Activated T-cell treated with anti-CD3 and anti-CD28 coated beads, Interleukin-2, amount 50 U/mL, for 48 hours (primary cell): ENCODE measurements at regions not wholly inside any gene's neighbourhood (a gene's known extent, or its start where the extent isn't known, plus 50 kb on each side); places are given as distances from the start of the nearest gene placed in this dataset.

Source experiments
- DNase-seq, 2 experiments: peaks; one replicate each; pipeline ENCODE4 v3.0.0-alpha.2; 2020

GRCh38 chr1:95437781-95438180, 203.8 kb downstream of the RWDD3 start:
- DNase-seq = no peak

DNA sequence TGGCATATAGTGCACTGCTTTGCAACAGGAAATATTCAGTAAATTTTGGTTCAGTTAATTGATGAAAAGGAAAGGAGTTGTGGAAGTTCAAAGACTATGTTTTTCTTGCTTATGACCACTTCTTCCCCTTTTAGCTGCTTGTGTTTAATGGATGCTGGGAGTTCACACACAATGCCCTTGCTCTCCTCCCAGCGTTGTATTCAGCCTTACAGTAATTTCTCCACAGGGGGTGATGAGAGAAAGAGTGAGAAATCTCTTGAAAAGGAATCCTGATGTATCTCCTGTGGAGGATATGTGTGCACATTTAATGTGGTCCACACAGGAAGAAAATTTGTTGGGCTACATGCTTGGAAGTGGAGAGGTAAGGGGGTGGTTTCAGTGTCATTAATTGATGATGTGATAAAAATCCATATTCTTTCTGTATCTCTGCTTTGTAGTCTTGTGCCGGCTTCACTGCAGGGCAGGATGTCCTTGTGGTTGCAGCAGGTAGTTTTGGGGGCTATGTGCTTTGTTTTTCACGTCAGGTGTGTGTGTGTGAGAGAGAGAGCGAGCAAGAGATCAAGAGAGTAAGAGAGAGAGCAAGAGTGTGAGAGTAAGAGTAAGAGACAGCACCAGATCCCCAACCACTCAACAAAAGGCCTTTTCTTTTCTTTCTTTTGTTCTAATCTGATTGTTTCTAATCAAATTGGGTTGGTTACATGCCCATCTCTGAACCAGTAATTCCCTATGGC, 204.4 kb downstream of the RWDD3 start:
- DNase-seq = no peak

GRCh38 chr1:95440511-95440910, 206.5 kb downstream of the RWDD3 start:
- DNase-seq = no peak

GRCh38 chr1:95449516-95449915, 215.5 kb downstream of the RWDD3 start:
- no peak for DNase-seq

DNA sequence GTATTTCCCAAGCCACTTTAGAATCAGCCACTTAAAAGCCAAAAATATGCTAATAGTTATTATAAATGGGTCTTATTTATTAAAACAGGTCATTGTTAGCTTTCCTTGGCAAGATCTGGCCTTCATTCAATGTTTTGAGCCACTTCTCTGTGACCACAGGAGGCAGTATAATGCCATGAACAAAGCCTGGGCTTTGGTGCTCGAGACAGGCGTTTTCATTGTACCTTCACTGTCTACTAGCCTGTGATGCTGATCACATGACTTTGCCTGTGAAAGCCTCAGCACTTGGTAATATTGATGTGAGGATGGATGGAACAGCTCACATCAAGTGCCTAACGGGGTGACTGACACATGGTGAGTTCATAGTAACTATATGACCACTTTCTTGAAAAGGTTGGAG, 217.0 kb downstream of the RWDD3 start:
- no peak for DNase-seq

- DNase-seq = no peak
Observed at GRCh38 chr1:95451904-95452303, 217.9 kb downstream of the RWDD3 start.

GRCh38 chr1:95453053-95453452, 219.0 kb downstream of the RWDD3 start:
- no peak for DNase-seq

GRCh38 chr1:95467036-95467435, 233.0 kb downstream of the RWDD3 start:
- no peak for DNase-seq

GRCh38 chr1:95475686-95476457, 241.9 kb downstream of the RWDD3 start:
- DNase-seq = no peak

DNA sequence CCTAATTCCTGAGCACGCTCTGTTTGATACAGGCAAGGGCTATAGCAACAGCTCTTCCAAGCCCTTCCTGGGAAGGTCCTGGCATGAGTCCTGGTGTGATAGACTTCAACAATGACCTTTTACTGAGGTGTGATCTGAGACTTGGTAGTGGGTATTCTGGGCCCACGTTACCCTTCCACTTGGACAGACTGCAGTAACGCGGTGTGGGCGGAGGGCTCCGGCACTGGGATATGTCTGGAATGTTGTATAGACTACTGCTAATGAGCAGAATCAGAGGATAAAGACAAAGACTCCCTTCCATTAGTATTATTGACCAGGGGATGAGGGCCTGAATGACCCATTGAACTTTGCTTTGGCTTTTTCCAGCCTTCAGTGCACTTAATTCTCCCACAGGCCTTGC, 262.3 kb downstream of the RWDD3 start:
- no peak for DNase-seq

DNA sequence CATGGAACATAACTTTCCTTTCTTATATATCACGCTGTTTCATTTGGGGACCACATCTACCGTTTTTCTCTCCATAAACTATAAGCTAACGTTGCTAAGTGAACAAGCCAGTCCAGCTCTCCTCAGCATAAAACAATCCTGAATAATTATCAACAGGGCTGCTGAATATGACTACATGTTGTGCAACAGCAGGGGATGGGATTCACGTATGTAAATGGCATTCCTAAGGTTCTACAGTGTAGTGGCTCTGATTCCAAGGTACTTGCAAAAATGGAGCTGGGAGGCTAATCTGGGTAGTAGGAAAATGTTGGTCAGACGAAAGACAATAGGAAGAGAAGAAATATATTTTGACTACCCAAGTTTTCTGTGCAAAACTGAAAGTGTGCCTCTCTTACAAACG, 262.8 kb downstream of the RWDD3 start:
- no peak for DNase-seq

DNA sequence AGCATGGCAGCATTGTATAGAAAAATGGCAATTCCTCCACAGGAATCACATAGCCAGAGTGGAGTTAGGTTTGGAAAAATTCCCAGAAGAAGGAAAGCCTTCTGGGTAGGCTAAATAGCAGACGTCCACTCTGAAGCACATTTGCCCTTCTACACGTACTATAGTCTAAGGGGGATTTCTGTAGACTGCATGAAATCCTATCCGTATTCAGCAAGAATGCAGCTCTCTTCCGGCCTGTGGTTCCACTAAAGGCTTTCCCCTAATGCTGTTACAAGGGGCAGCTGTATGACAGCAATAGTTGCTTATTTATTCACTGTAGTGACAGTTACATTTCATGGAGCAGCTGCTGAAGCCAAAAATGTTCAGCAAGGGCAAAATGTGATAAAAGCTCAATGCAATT, 263.6 kb downstream of the RWDD3 start:
- no peak for DNase-seq

DNA sequence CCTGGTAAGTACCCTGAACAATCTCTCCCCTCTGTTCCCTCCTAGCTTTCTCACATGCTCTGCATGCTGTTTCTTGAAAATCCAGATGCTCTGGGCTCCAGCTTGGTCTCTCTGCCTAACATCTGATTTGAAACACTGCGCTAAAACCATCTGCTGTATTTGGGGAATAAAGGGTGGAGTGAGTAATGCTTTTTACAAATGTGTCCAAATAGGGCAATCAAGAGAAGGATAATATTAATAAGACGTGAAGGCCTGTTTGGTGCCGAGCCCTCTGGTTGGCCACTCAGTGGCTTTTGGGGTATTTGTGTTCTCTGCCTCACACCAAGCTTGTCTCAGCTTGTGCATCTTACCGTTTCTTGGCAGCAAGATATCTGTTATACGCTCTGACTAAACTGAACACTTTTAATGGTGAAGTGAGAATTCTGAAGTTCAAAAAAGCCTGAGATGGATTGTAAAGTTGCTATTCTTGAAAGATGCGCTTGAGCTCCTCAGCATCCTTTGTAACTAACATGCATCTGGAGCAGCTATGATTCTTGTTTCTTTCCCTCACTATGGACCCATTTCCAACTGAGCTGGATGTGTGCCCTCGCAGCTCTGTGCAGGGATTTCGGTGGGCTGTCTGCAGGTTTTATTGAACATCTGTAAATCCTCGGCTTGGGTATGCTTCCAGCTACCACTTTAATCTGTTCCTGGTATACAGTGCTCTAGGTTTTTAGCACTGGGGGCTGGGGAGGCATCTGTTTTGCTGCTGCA, 269.4 kb downstream of the RWDD3 start:
- no peak for DNase-seq

GRCh38 chr1:95504321-95504720, 270.3 kb downstream of the RWDD3 start:
- no peak for DNase-seq

DNA sequence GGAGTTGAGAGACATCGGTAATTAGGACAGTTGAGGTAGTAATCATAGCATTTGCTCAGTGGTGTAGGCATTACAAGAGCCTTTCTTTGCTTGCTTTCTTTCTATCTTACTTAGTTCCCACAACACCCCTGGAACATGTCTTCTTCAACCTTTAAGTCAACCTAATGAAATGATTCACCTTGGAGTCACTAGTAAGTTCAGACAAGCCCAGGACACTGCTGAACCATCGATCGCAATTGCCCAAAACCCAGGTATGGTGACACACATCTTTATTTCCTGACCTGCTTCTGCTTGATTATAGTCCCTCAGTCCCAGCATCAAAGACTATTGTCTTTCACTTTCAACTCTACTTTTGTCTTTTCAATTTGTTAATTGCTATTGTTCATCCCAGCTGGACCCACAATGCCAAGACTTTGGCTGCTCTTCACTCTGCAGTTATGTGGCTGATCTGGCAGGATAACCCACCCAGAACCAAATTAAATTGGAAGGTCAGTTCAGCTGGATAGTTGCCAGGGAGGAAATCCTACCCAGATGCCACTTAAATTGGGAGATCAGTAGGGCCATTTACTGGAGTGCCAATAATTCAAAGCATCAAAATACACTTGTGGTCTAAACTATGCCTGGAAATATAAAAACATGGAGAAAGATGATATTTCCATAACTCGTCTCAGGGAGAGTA, 272.9 kb downstream of the RWDD3 start:
- DNase-seq = no peak

DNA sequence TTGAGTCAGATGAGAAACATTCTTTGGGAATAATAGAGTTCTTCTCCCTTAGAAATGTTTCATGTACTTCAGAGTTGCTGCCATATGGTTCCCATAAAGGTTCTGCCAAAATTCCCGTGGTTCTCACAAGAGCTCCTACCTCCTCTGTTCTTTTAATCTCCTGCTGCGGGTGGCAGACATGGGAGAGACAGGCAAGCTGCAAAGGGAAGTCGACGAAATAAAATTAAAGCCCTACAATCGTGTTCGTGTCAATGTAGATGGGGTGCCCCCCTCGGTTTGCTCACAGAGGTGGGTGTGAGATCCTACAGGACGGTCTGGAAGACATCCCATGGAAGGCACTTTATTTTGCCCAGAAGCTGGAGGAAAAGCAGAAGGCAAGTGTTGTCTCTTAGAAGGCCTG, 276.0 kb downstream of the RWDD3 start:
- no peak for DNase-seq

DNA sequence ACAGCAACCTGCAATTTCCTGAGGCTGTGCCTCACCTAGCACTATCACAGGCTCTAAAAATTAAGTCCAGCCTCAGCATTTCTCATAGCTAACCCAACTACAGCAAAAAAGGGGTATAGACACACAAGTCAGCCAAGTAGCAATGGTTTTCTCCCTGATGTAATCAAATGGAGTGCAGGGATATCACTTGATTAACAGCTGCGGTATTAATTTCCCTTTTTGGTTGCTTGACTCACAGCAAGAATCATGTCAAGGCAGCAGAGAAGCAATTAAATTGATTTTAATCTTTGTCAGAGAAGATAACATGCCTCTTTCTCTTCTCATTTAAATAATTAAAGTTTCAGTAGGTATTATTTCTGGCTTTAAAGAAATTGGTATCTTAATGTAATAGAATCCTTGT, 278.9 kb downstream of the RWDD3 start:
- no peak for DNase-seq

DNA sequence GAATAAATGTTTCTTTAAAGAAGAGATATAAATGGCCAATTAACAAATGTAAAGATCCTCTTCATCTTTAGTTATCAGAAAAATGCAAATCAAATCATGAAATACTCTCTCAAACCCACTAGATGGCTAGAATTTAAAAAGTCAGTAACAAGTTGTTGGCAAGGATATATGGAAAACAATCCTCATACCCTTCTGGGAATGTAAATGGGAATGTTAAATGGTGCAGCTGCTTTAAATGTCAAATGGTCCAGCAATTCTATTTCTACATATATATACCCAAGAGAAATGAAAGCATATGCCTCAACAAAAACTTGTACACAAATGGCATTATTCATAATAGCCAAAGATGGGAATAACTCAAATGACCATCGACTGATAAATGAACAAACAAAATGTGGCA, 283.5 kb downstream of the RWDD3 start:
- no peak for DNase-seq

DNA sequence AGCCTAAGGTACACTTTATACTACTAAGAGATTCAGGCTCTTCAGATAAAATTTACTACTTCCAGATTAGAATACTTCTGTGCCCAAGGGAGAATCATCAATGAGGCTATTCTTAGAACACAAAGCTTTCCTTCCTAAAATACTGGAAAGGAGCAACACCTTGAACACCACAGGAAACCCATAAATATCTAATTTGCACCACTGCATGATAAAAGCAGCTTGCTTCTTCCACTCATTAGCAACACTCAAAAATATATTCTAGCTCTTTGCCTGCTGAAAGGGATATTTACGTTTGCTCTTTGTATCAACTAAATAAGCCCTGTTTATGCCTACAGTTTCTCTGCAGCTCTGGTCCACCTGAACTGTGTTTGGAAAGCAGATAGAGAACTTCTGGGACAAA, 284.3 kb downstream of the RWDD3 start:
- DNase-seq = no peak

DNA sequence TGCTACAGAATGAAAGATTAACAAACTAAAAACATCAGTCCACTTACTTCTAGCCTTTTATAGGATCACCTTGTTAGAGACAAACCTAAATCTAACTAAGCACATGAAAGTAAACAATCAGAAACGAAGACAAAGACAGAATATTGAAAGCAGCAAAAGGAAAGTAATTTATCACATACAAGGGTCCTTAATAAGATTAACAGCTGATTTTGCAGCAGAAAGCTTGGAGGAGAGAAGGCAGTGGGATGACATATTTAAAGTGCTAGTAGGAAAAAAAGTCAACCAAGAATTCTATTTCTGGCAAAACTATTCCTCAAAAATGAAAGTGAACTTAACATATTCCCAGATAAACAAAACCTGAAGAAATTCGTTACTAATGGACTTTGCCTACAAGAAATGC, 286.4 kb downstream of the RWDD3 start:
- no peak for DNase-seq

GRCh38 chr1:95532335-95532734, 298.3 kb downstream of the RWDD3 start:
- no peak for DNase-seq

- no peak for DNase-seq
Observed at GRCh38 chr1:95534985-95535384, 301.0 kb downstream of the RWDD3 start.

DNA sequence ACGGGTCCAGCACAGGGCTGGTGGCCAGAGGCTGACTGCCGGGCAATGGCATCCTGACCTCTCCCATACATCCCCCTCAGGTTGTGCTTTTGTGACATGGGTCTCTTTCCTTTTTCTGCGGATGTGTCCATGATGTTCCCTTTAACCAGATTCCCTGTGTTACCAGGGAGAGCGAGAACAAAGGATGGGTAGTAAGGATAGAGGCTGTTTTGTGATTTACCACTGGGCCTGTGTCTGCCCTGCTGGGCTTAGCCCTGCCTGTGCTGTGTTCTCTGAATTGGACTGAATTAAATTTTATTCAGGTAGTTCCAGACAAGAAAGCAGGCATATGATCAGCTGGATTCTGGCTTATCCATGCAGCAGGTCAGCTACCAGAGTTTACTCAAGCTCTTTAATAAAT, 301.6 kb downstream of the RWDD3 start:
- DNase-seq = no peak
